HCT116 (cell line): ENCODE measurements at regions not wholly inside any gene's neighbourhood (a gene's known extent, or its start where the extent isn't known, plus 50 kb on each side); places are given as distances from the start of the nearest gene placed in this dataset.
"Not testable (repeated sequence)": the region's sequence is repeated elsewhere in the genome, so short reads cannot be mapped to it uniquely, and the experiment has no call there.

ENCODE experiments used
- ATAC-seq: fragments of 200-7000 bp; cut with Tn5 transposase; 2 replicates; pipeline ENCODE4 v1.9.1; 2020; ENCODE audit warnings: mild to moderate bottlenecking, moderate library complexity
- BruUV-seq: library from RNA; stranded (reverse); fragments of 400-500 nt; replicated peaks from 2 replicates; lab custom pipeline; 2021; lab: Mats Ljungman, UMichigan
- CTCF ChIA-PET: fragments of 300-600 bp; sonication (Branson Sonifier 250); formaldehyde crosslinking; loops from one replicate; lab custom pipeline; 2021; ENCODE audit warnings: antibody characterized with exemption; lab: Charles Lee
- POLR2A ChIA-PET: fragments of 300-600, 350-600 bp; sonication (Branson Sonifier 250); formaldehyde crosslinking; loops from one replicate; lab custom pipeline; 2021; ENCODE audit warnings: antibody characterized with exemption; lab: Charles Lee
- RAD21 ChIA-PET, 2 experiments: fragments of 300-600 bp; sonication (Branson Sonifier 250); formaldehyde crosslinking; loops; one replicate each; lab custom pipeline; 2023; ENCODE audit warnings: low total read pairs in 2 of 2; ENCODE audit not compliant: uncharacterized antibody in 2 of 2, unreplicated experiment in 2 of 2, low non-redundant PET in 1 of 2; lab: Charles Lee
- DNase-seq: peaks from one replicate; pipeline ENCODE4 v3.0.0-alpha.2; 2010; ENCODE audit warnings: low read depth, low spot score
- H2AFZ ChIP-seq: fragments of 200-600 bp; shearing (Covaris generic), sonication (generic); 2 replicates; pipeline ENCODE4 v1.6.1; 2017; ENCODE audit warnings: low read depth, mixed run types, mixed read lengths, antibody characterized with exemption, low read length; ENCODE audit not compliant: poor library complexity, severe bottlenecking
- H3K27ac ChIP-seq: 2 replicates; pipeline ENCODE4 v1.5.1; 2012; ENCODE audit warnings: low read depth, low read length
- H3K27me3 ChIP-seq: fragments of 200-600 bp; sonication (generic); 2 replicates; pipeline ENCODE4 v1.6.1; 2016; ENCODE audit warnings: mixed run types, low read length, mixed read lengths; ENCODE audit not compliant: insufficient read depth
- H3K36me3 ChIP-seq, 2 experiments: fragments of 200-500 bp in 1 of 2; fragments of 200-600 bp in 1 of 2; sonication (Bioruptor generic) in 1 of 2; sonication (generic) in 1 of 2; 2 replicates each; pipeline versions ENCODE4 v1.5.1 to v1.6.1; 2014 to 2016; ENCODE audit warnings: low read length in 2 of 2, inconsistent platforms in 1 of 2, mixed read lengths in 1 of 2, mixed run types in 1 of 2; ENCODE audit not compliant: insufficient read depth in 2 of 2, control insufficient read depth in 1 of 2
- H3K4me1 ChIP-seq, 2 experiments: fragments of 200-600 bp in 1 of 2; sonication (generic) in 1 of 2; 2 replicates each; pipeline versions ENCODE4 v1.5.1 to v1.6.1; 2012 to 2017; ENCODE audit warnings: low read length in 2 of 2, inconsistent platforms in 1 of 2, mild to moderate bottlenecking in 1 of 2, mixed read lengths in 1 of 2, mixed run types in 1 of 2, moderate library complexity in 1 of 2; ENCODE audit not compliant: insufficient read depth in 2 of 2, control insufficient read depth in 1 of 2
- H3K4me2 ChIP-seq: fragments of 200-600 bp; sonication (generic); 2 replicates; pipeline ENCODE4 v1.6.1; 2017; ENCODE audit warnings: mixed run types, low read length, mixed read lengths
- H3K4me3 ChIP-seq, 2 experiments: fragments of 200-600 bp in 1 of 2; sonication (generic) in 1 of 2; replicated peaks in 1 of 2; 2 replicates each; pipeline ENCODE4 v1.5.1; 2011 to 2016; ENCODE audit warnings: low read length in 2 of 2, control low read depth in 1 of 2, low read depth in 1 of 2, mild to moderate bottlenecking in 1 of 2, mixed read lengths in 1 of 2, mixed run types in 1 of 2
- H3K79me2 ChIP-seq: fragments of 200-600 bp; sonication (generic); 2 replicates; pipeline ENCODE4 v1.6.1; 2017; ENCODE audit warnings: mild to moderate bottlenecking, mixed run types, low read length, moderate library complexity, mixed read lengths; ENCODE audit not compliant: insufficient read depth
- H3K9ac ChIP-seq: fragments of 200-600 bp; sonication (generic); 2 replicates; pipeline ENCODE4 v1.6.1; 2016; ENCODE audit warnings: low read length, mixed read lengths
- H3K9me2 ChIP-seq: fragments of 200-600 bp; sonication (generic), shearing (Covaris generic); 2 replicates; pipeline ENCODE4 v1.6.1; 2017; ENCODE audit warnings: mixed run types, mild to moderate bottlenecking, moderate library complexity; ENCODE audit not compliant: insufficient read depth
- H3K9me3 ChIP-seq, 2 experiments: fragments of 200-500 bp in 1 of 2; fragments of 200-600 bp in 1 of 2; sonication (Bioruptor generic) in 1 of 2; sonication (generic) in 1 of 2; 2 replicates each; pipeline ENCODE4 v1.6.1; 2014 to 2017; ENCODE audit warnings: low read length in 2 of 2, mixed read lengths in 2 of 2, inconsistent platforms in 1 of 2, low read depth in 1 of 2, mild to moderate bottlenecking in 1 of 2, mixed run types in 1 of 2, moderate library complexity in 1 of 2; ENCODE audit not compliant: control insufficient read depth in 1 of 2, insufficient read depth in 1 of 2
- H4K20me1 ChIP-seq: fragments of 200-600 bp; sonication (generic), shearing (Covaris generic); 2 replicates; pipeline ENCODE4 v1.6.1; 2017; ENCODE audit warnings: mixed run types, mild to moderate bottlenecking, moderate library complexity; ENCODE audit not compliant: insufficient read depth
- intact Hi-C: fragments of 100-400 bp; cut with micrococcal nuclease; formaldehyde crosslinking; loops from 2 replicates; pipeline ENCODE4 v1.10.0; 2022

DNA sequence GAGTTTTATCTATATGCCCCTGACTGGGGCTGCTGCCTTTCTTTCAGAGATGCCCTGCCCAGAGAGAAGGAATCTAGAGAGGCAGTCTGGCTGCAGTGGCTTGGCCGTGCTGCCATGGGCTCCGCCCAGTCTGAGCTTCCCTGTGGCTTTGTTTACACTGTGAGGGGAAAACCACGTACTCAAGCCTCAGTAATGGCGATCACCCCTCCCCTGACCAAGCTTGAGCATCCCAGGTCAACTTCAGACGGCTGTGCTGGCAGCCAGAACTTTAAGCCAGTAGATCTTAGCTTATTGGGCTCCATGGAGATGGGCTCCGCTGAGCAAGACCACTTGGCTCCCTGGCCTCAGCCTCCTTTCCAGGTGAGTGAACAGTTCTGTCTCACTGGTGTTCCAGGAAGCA, 69.0 kb upstream of the DPP6 start:
- H3K4me1 ChIP-seq, BruUV-seq, H3K36me3 ChIP-seq, CTCF ChIA-PET, H3K9ac ChIP-seq, H3K9me3 ChIP-seq, POLR2A ChIA-PET, DNase-seq, H3K27me3 ChIP-seq, H3K9me2 ChIP-seq, RAD21 ChIA-PET, H3K4me3 ChIP-seq, H3K27ac ChIP-seq, H4K20me1 ChIP-seq, intact Hi-C loops, ATAC-seq, H3K4me2 ChIP-seq, H2AFZ ChIP-seq, H3K79me2 ChIP-seq: not testable (repeated sequence)

DNA sequence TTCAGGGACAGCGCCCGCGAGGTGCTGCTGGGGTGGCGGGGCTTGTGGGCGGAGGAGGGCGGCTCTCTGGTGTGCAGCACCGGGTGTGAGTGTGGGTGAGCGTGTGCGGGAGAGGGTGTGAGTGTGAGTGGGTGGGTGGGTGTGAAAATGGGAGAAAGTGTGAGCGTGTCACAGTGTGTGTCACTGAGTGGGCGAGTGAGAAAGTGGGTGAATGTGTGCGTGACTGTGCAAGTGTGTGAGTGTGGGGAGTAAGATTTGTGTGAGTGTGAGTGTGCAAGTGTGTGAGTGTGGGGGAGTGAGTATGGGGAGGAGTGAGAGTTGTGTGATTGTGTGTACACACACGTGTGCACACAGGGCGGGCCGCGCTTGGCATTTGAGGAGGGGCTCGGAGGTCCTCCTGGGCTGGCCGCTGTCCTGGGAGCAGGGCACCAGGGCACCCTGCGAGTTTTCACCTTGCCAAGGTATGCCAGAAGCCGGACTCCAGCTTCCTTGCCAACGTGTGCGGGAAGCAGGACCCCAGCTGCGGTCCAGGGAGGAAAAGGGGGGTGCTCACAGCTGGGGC, 63.1 kb upstream of the DPP6 start:
- RAD21 ChIA-PET, POLR2A ChIA-PET, intact Hi-C loops, H4K20me1 ChIP-seq, ATAC-seq, H3K4me3 ChIP-seq, H3K27ac ChIP-seq, H3K36me3 ChIP-seq, H3K9me3 ChIP-seq, H3K9ac ChIP-seq, H3K9me2 ChIP-seq, H3K79me2 ChIP-seq, H3K27me3 ChIP-seq, BruUV-seq, H3K4me2 ChIP-seq, H3K4me1 ChIP-seq, H2AFZ ChIP-seq, DNase-seq, CTCF ChIA-PET: not testable (repeated sequence)

DNA sequence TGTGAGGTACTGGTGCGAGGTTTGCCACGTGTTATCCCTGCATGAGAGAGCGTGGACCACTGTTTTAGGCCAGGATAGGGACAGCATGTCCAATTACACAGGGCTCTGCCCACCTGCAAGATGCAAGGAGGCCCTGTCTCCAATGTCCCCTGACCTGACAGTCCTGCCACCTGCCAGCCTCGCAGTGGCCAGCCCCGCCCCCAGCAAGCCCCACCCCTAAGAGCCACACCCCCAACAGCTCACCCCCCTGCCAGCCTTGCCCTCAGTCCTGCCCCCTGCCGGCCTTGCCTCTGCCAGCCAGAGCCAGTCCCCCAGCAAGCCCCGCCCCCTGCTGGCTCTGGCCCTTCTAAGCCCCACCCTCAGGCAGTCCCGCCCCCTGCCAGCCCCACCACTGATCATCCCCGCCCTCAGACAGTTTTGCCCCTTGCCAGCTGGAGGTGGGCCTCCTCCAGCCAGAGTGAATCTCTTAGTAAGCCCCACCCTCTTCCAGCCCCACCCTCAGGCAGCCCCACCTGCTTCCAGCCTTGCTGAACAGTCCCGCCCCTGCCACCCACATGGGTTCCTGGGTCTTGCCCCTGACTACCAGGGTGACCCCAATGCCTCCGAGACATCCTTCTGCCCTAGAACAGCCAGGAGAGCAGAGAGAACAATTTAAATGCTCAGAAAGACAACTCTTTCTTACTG, 62.3 kb upstream of the DPP6 start:
- RAD21 ChIA-PET, intact Hi-C loops, H4K20me1 ChIP-seq, H3K9me3 ChIP-seq, H3K27ac ChIP-seq, H3K9me2 ChIP-seq, H3K27me3 ChIP-seq, H3K79me2 ChIP-seq, H2AFZ ChIP-seq, POLR2A ChIA-PET, CTCF ChIA-PET, BruUV-seq, H3K4me2 ChIP-seq, H3K36me3 ChIP-seq, DNase-seq, H3K4me3 ChIP-seq, H3K9ac ChIP-seq, H3K4me1 ChIP-seq: not testable (repeated sequence)
- ATAC-seq = peak; percentile 97

DNA sequence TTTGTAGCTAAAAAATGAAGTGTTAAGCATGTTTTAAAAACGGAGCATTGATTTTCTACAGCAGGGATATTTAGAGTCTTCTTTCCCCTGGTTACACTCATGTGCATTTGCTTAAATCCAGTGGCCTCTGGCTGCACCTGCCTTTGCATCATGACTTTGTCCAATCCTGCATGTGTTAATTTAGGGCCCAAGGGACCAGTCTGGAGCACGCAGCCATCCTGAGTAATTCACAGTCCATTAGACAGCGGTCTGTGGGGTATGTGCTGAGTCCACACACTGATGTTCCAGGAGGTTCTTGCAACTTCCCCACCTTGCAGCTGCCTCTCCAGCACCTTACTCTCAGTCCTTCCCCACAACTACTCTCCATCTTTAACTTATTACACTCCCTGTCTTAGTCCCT, 60.7 kb upstream of the DPP6 start:
- H3K27me3 ChIP-seq, H3K9me3 ChIP-seq, CTCF ChIA-PET, H3K4me3 ChIP-seq, H3K79me2 ChIP-seq, POLR2A ChIA-PET, H3K9me2 ChIP-seq, H3K4me1 ChIP-seq, intact Hi-C loops, H4K20me1 ChIP-seq, BruUV-seq, ATAC-seq, DNase-seq, H3K27ac ChIP-seq, H2AFZ ChIP-seq, RAD21 ChIA-PET, H3K4me2 ChIP-seq, H3K9ac ChIP-seq, H3K36me3 ChIP-seq: not testable (repeated sequence)
